SK-N-MC (cell line): ENCODE measurements at regions not wholly inside any gene's neighbourhood (a gene's known extent, or its start where the extent isn't known, plus 50 kb on each side); places are given as distances from the start of the nearest gene placed in this dataset.

ENCODE experiments used
- DNase-seq: peaks from one replicate; pipeline ENCODE4 v3.0.0-alpha.2; 2011; ENCODE audit warnings: low read depth, low spot score
- H3K27ac ChIP-seq: fragments of 200-600 bp; sonication (generic); 2 replicates; pipeline ENCODE4 v1.5.1; 2016; ENCODE audit warnings: mixed run types
- H3K36me3 ChIP-seq: fragments of 200-600 bp; sonication (generic); 2 replicates; pipeline ENCODE4 v1.6.1; 2017; ENCODE audit warnings: antibody characterized with exemption, low read length, mixed read lengths; ENCODE audit not compliant: insufficient read depth
- H3K4me3 ChIP-seq: fragments of 200-600 bp; sonication (generic); 2 replicates; pipeline ENCODE4 v1.5.1; 2016
- H3K9ac ChIP-seq: fragments of 200-600 bp; sonication (generic); 2 replicates; pipeline ENCODE4 v1.8.0; 2017; ENCODE audit warnings: mixed run types, mixed read lengths; ENCODE audit not compliant: insufficient read length
- H3K9me3 ChIP-seq: fragments of 200-600 bp; sonication (generic); 2 replicates; pipeline ENCODE4 v1.6.1; 2017; ENCODE audit warnings: low read depth, mild to moderate bottlenecking, antibody characterized with exemption, low read length, moderate library complexity, mixed read lengths
- EZH2 ChIP-seq: fragments of 200-600 bp; sonication (generic); IDR thresholded peaks from one replicate; pipeline ENCODE4 v1.6.1; 2017; ENCODE audit warnings: antibody characterized with exemption
- FOXP2 ChIP-seq: optimal IDR thresholded peaks from 2 replicates; pipeline ENCODE3; 2011; ENCODE audit warnings: mild to moderate bottlenecking, moderate library complexity; ENCODE audit not compliant: insufficient read depth; ENCODE audit errors: extremely low read length, control extremely low read depth
- POLR2AphosphoS5 ChIP-seq: IDR thresholded peaks from 2 replicates; pipeline ENCODE4 v1.6.1; 2012; ENCODE audit warnings: mild to moderate bottlenecking, low read depth, low read length, borderline replicate concordance

GRCh38 chr1:119286587-119287181 is 81.9 kb upstream of the HAO2 start:
- H3K4me3 ChIP-seq = no peak overlapping the region
- no peak overlapping the region for H3K9ac ChIP-seq
- H3K27ac ChIP-seq = no peak overlapping the region
- no peak for DNase-seq
- H3K9me3 ChIP-seq = no peaks in the 10 kb centered on the region
- TF ChIP-seq FOXP2 (no peak), POLR2AphosphoS5 (no peak), EZH2 (no peak)
- H3K36me3 ChIP-seq = no peaks in the 10 kb centered on the region

GRCh38 chr1:119288751-119289150 is 79.8 kb upstream of the HAO2 start:
- no peak for DNase-seq
- no peak overlapping the region for H3K4me3 ChIP-seq

GRCh38 chr1:119290297-119290696 is 78.3 kb upstream of the HAO2 start:
- Histone ChIP-seq H3K9ac (no peak overlapping the region), H3K36me3 (no peaks in the 10 kb centered on the region), H3K4me3 (no peak overlapping the region), H3K27ac (no peak overlapping the region), H3K9me3 (no peaks in the 10 kb centered on the region)
- no peak for TF ChIP-seq EZH2
- no peak for TF ChIP-seq POLR2AphosphoS5
- TF ChIP-seq FOXP2 = no peak
- DNase-seq = no peak

More at GRCh38 chr1:119288751-119289150, 79.8 kb upstream of the HAO2 start:
- no peak for TF ChIP-seq EZH2
- no peak for TF ChIP-seq POLR2AphosphoS5
- no peak for TF ChIP-seq FOXP2
- Histone ChIP-seq H3K36me3 (no peaks in the 10 kb centered on the region), H3K27ac (no peak overlapping the region), H3K9me3 (no peaks in the 10 kb centered on the region), H3K9ac (no peak overlapping the region)

- Histone ChIP-seq H3K27ac (no peak overlapping the region), H3K36me3 (no peaks in the 10 kb centered on the region), H3K4me3 (no peak overlapping the region), H3K9me3 (no peaks in the 10 kb centered on the region), H3K9ac (no peak overlapping the region)
- DNase-seq = no peak
- TF ChIP-seq EZH2 (no peak), POLR2AphosphoS5 (no peak), FOXP2 (no peak)
Observed at GRCh38 chr1:119291611-119292206, 76.9 kb upstream of the HAO2 start.

- no peak for DNase-seq
- Histone ChIP-seq H3K36me3 (no peaks in the 10 kb centered on the region), H3K9me3 (no peaks in the 10 kb centered on the region), H3K27ac (no peak overlapping the region), H3K4me3 (no peak overlapping the region), H3K9ac (no peak overlapping the region)
- TF ChIP-seq FOXP2 (no peak), EZH2 (no peak), POLR2AphosphoS5 (no peak)
Observed at GRCh38 chr1:119293797-119294196, 74.8 kb upstream of the HAO2 start.

- Histone ChIP-seq H3K4me3 (no peak overlapping the region), H3K9me3 (no peaks in the 10 kb centered on the region), H3K9ac (no peak overlapping the region), H3K27ac (no peak overlapping the region), H3K36me3 (no peaks in the 10 kb centered on the region)
- TF ChIP-seq FOXP2 (no peak), POLR2AphosphoS5 (no peak), EZH2 (no peak)
- no peak for DNase-seq
Observed at GRCh38 chr1:119294199-119294598, 74.4 kb upstream of the HAO2 start.

- Histone ChIP-seq H3K36me3 (no peaks in the 10 kb centered on the region), H3K4me3 (no peak overlapping the region)
- no peak for DNase-seq
Observed at GRCh38 chr1:119294722-119295121, 73.9 kb upstream of the HAO2 start.

GRCh38 chr1:119298687-119299303 is 69.8 kb upstream of the HAO2 start:
- no peak overlapping the region for H3K4me3 ChIP-seq
- no peaks in the 10 kb centered on the region for H3K9me3 ChIP-seq
- no peak for DNase-seq
- no peak for TF ChIP-seq EZH2
- TF ChIP-seq POLR2AphosphoS5 = no peak
- no peak for TF ChIP-seq FOXP2
- no peak overlapping the region for H3K9ac ChIP-seq
- H3K27ac ChIP-seq = no peak overlapping the region
- no peaks in the 10 kb centered on the region for H3K36me3 ChIP-seq

More at GRCh38 chr1:119294722-119295121, 73.9 kb upstream of the HAO2 start:
- H3K9ac ChIP-seq = no peak overlapping the region
- no peak overlapping the region for H3K27ac ChIP-seq
- TF ChIP-seq POLR2AphosphoS5 = no peak
- TF ChIP-seq FOXP2 = no peak
- TF ChIP-seq EZH2 = no peak
- no peaks in the 10 kb centered on the region for H3K9me3 ChIP-seq
